OCI-LY3 (cell line): ENCODE measurements at regions not wholly inside any gene's neighbourhood (a gene's known extent, or its start where the extent isn't known, plus 50 kb on each side); places are given as distances from the start of the nearest gene placed in this dataset.

ENCODE experiments used
- EZH2phosphoT487 ChIP-seq: fragments of 200-600 bp; shearing (Covaris generic); IDR thresholded peaks from 2 replicates; pipeline ENCODE4 v1.6.1; 2018; ENCODE audit warnings: antibody characterized with exemption, mixed run types, low read depth
- TF ChIP-seq, protein P1 (sequence below): fragments of 200-600, 300-600 bp; sonication (generic); IDR thresholded peaks from 2 replicates; pipeline ENCODE4 v1.5.1; 2014; ENCODE audit warnings: antibody characterized with exemption, low read length, low read depth

DNA sequence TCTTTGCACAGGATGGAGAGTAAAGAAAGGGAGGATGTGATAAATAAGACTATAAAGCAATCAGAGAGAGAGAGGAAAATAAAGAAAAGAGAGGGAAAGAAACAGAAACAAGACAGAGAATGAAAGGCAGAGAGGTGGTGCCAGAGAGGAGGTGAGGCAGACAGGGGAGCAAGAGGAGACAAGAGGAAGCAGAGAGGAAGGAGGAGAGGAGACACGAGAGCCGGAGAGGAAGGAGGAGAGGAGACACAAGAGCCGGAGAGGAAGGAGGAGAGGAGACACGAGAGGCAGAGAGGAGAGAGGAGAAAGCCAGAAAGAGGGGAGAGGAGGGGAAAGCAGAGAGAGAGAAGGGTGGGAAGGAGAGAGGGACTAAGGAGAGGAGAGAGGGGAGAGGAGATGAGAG, 125.2 kb downstream of the PAPOLA start:
- TF ChIP-seq, protein P1, sequence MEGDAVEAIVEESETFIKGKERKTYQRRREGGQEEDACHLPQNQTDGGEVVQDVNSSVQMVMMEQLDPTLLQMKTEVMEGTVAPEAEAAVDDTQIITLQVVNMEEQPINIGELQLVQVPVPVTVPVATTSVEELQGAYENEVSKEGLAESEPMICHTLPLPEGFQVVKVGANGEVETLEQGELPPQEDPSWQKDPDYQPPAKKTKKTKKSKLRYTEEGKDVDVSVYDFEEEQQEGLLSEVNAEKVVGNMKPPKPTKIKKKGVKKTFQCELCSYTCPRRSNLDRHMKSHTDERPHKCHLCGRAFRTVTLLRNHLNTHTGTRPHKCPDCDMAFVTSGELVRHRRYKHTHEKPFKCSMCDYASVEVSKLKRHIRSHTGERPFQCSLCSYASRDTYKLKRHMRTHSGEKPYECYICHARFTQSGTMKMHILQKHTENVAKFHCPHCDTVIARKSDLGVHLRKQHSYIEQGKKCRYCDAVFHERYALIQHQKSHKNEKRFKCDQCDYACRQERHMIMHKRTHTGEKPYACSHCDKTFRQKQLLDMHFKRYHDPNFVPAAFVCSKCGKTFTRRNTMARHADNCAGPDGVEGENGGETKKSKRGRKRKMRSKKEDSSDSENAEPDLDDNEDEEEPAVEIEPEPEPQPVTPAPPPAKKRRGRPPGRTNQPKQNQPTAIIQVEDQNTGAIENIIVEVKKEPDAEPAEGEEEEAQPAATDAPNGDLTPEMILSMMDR, result no peak
- TF ChIP-seq EZH2phosphoT487, result no peak
